SK-N-SH (cell line): ENCODE measurements at regions not wholly inside any gene's neighbourhood (a gene's known extent, or its start where the extent isn't known, plus 50 kb on each side); places are given as distances from the start of the nearest gene placed in this dataset.

ENCODE experiments used
- CTCF ChIP-seq: fragments of 200-600 bp; sonication (generic); IDR thresholded peaks from 2 replicates; pipeline ENCODE4 v1.6.1; 2017; ENCODE audit warnings: antibody characterized with exemption, mild to moderate bottlenecking, moderate library complexity
- EP300 ChIP-seq, 2 experiments: IDR thresholded peaks; 2 replicates each; pipeline versions ENCODE4 v1.4.0 to v1.6.1; 2012; ENCODE audit warnings: borderline replicate concordance in 1 of 2, low read depth in 1 of 2, low read length in 1 of 2
- GATA2 ChIP-seq: sonication (generic); formaldehyde crosslinking; IDR thresholded peaks from 2 replicates; pipeline ENCODE4 v1.5.0; 2020; ENCODE audit warnings: mild to moderate bottlenecking, missing genetic modification reagents
- POLR2AphosphoS5 ChIP-seq: IDR thresholded peaks from 2 replicates; pipeline ENCODE4 v1.6.1; 2012; ENCODE audit warnings: low read depth, low read length
- RAD21 ChIP-seq: IDR thresholded peaks from 2 replicates; pipeline ENCODE4 v1.6.1; 2012; ENCODE audit warnings: mild to moderate bottlenecking, low read length
- REST ChIP-seq: IDR thresholded peaks from 2 replicates; pipeline ENCODE4 v1.6.1; 2012; ENCODE audit warnings: mild to moderate bottlenecking, low read depth, low read length, moderate library complexity
- RXRA ChIP-seq: IDR thresholded peaks from 2 replicates; pipeline ENCODE4 v1.4.0; 2012; ENCODE audit warnings: low read depth, mild to moderate bottlenecking, borderline replicate concordance
- USF2 ChIP-seq: fragments of 150-350 bp; IDR thresholded peaks from 2 replicates; pipeline ENCODE4 v1.6.1; 2017; ENCODE audit warnings: antibody characterized with exemption, low read length, low read depth, borderline replicate concordance
- YY1 ChIP-seq: IDR thresholded peaks from 2 replicates; pipeline ENCODE4 v1.4.0; 2012; ENCODE audit warnings: low read depth, mild to moderate bottlenecking

- TF ChIP-seq REST (no peak), CTCF (no peak), USF2 (no peak), RAD21 (no peak), EP300 (IDR thresholded peaks at IDR 0.05; ENCODE audit: borderline replicate concordance in 1 of 2, low read depth in 1 of 2, low read length in 1 of 2) (no peak), YY1 (no peak), GATA2 (CRISPR knock-in tag) (no peak), RXRA (no peak), POLR2AphosphoS5 (no peak)
These were observed 306.3 kb downstream of the SEC14L1 start for GRCh38 chr17:77446940-77447634.
